ENCODE measurements at regions not wholly inside any gene's neighbourhood (a gene's known extent, or its start where the extent isn't known, plus 50 kb on each side); places are given as distances from the start of the nearest gene placed in this dataset.

DNA sequence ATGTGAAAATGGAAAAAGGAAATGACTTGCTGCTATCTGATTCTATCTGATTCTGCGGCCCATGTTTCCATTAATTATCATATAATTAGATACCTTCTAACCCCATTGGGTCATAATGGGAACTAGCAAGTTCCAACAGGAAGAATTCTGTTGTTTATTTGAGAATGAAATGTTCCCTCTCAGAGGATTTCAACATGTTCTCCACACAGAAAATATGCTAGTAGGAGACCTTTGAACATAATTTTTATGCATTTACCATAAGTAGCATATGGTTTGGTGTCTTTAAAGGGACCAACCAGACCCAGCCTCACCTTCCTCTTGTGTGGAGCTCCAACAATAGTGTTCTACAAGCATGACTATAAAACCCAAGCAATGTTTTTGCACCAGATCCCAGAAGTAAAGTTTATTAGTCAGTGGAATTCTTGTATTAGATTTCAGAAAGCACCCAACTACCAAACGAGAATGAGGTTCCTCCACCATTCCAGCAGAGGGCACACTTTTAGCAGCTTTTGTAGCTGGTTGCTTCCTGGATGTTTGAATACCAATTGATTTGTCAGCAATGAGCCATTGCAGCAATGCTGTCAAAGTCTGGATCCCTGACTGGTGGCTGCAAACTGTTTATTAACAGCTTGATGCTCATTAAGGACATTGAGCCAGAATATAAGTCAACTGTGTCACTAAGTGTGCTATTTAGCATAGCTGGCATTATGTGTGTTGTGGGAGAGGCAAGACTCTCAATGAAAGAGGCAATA, 143.6 kb upstream of the GJE1 start:
- TF ChIP-seq POLR2A (IDR thresholded peaks at IDR 0.05) = no peak
- TF ChIP-seq, protein P1, sequence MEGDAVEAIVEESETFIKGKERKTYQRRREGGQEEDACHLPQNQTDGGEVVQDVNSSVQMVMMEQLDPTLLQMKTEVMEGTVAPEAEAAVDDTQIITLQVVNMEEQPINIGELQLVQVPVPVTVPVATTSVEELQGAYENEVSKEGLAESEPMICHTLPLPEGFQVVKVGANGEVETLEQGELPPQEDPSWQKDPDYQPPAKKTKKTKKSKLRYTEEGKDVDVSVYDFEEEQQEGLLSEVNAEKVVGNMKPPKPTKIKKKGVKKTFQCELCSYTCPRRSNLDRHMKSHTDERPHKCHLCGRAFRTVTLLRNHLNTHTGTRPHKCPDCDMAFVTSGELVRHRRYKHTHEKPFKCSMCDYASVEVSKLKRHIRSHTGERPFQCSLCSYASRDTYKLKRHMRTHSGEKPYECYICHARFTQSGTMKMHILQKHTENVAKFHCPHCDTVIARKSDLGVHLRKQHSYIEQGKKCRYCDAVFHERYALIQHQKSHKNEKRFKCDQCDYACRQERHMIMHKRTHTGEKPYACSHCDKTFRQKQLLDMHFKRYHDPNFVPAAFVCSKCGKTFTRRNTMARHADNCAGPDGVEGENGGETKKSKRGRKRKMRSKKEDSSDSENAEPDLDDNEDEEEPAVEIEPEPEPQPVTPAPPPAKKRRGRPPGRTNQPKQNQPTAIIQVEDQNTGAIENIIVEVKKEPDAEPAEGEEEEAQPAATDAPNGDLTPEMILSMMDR (IDR thresholded peaks at IDR 0.05) = peak in 9 of 12 donors; percentile 16 to 50 (median 42)
- H3K9me3 ChIP-seq = no peaks in the 10 kb centered on the region
- H3K27me3 ChIP-seq = peaks cover 0 to 6% (median 0%) of the 10 kb centered on the region in 9 donors
- H3K27ac ChIP-seq = no peak overlapping the region
- 30 to 46% (median 46%) methylated on average over 2 of the region's 2 CpGs for WGBS, 4 donors
- no peaks in the 10 kb centered on the region for H3K4me1 ChIP-seq
- DNase-seq (no peak), ATAC-seq (no peak)
- H3K36me3 ChIP-seq = no peaks in the 10 kb centered on the region
- no peak overlapping the region for H3K4me3 ChIP-seq
- intact Hi-C loops (cut with DNase I) = loop anchor here in 1 of 10 donors (10.0 kb wide), 1 partner anchor 126 kb away; no protein-coding TSS in a partner anchor

DNA sequence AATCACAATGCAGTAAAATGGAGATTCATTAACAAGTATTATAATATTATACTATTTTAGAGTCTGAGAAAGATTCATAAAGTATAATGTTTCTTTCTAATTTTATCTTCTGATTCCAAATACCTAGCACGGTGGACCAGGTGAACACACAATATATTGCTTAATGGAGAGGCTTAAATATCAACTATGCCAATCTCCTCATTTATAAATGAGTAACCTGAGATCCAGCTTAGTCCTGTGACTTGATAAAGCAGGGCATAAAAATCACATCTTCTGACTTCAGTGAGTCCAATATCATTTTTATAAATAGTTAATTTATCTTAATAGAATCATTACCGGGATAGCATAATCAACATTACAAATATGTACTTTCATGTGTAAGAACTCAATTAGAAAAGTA, 144.4 kb upstream of the GJE1 start:
- H3K27me3 ChIP-seq = peaks cover 0 to 6% (median 0%) of the 10 kb centered on the region in 9 donors
- no peaks in the 10 kb centered on the region for H3K9me3 ChIP-seq
- DNase-seq (no peak), ATAC-seq (no peak)
- H3K4me1 ChIP-seq = no peaks in the 10 kb centered on the region
- WGBS, 4 donors = 83 to 89% (median 86%) methylated on average over 2 of the region's 2 CpGs
- no peaks in the 10 kb centered on the region for H3K36me3 ChIP-seq
- H3K27ac ChIP-seq = no peak overlapping the region
- intact Hi-C loops (cut with DNase I) = loop anchor here in 1 of 10 donors (10.0 kb wide), 1 partner anchor 126 kb away; no protein-coding TSS in a partner anchor
- H3K4me3 ChIP-seq = no peak overlapping the region
- TF ChIP-seq, protein P1 (IDR thresholded peaks at IDR 0.05) = no peak
- no peak for TF ChIP-seq POLR2A (IDR thresholded peaks at IDR 0.05)

DNA sequence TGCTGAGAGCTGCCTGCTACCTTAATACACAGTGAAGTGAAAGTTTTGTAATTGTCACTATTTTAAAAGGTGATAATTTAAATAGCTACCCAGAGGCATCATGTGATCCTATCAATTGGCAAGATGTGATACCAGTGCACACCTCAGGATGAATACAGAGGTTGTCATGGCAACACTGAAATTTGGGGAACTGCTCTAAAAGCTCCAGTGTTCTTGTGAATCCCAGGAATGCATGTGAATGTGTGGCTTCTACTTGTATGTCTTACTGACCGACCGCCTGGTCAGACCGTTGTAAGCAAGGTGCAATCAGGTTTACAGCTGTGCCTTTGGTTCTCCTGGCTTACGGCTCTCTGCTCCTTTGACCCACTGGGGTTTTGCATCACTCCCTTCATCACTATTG, 146.3 kb upstream of the GJE1 start:
- DNase-seq = no peak
- no peak overlapping the region for H3K27ac ChIP-seq
- H3K4me1 ChIP-seq = no peaks in the 10 kb centered on the region
- no peak for ATAC-seq
- WGBS, 4 donors = 82 to 95% (median 87%) methylated on average over 4 of the region's 4 CpGs
- H3K9me3 ChIP-seq = no peaks in the 10 kb centered on the region
- no peak overlapping the region for H3K4me3 ChIP-seq
- TF ChIP-seq POLR2A (IDR thresholded peaks at IDR 0.05) = no peak
- TF ChIP-seq, protein P1 (IDR thresholded peaks at IDR 0.05) = no peak
- H3K36me3 ChIP-seq = no peaks in the 10 kb centered on the region
- H3K27me3 ChIP-seq = peaks cover 0 to 10% (median 0%) of the 10 kb centered on the region in 9 donors
- intact Hi-C loops (cut with DNase I) = loop anchor here in 1 of 10 donors (10.0 kb wide), 1 partner anchor 128 kb away; no protein-coding TSS in a partner anchor

DNA sequence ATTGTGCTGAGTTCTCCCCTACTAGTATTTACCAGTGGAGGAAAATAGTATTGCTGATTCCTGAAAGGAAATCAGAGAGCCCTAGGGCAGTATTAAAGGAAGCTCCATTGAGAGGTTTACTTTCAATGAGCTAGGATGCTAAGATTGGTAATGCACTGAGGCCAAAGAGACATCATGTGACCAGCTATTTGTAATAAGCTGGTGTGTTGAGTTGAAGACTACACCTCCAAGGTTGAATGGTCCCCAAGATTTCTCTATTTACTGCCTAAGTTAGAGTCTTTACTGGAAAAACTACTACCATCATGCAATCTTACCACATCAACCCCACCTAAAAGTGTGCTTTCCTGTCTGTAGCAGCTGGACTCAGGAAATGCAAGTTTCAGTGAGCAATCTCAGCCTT, 151.5 kb upstream of the GJE1 start:
- no peak for TF ChIP-seq POLR2A (IDR thresholded peaks at IDR 0.05)
- Histone ChIP-seq H3K9me3 (no peaks in the 10 kb centered on the region), H3K27me3 (peaks cover 0 to 10% (median 0%) of the 10 kb centered on the region in 9 donors), H3K4me1 (no peaks in the 10 kb centered on the region), H3K4me3 (no peak overlapping the region), H3K36me3 (no peaks in the 10 kb centered on the region), H3K27ac (no peak overlapping the region)
- ATAC-seq (no peak), DNase-seq (no peak)
- intact Hi-C loops (cut with DNase I) = loop anchor here in 1 of 10 donors (10.0 kb wide), 1 partner anchor 134 kb away; no protein-coding TSS in a partner anchor

Data from heart left ventricle (tissue), 16 donors.